K562 (cell line): ENCODE measurements at regions not wholly inside any gene's neighbourhood (a gene's known extent, or its start where the extent isn't known, plus 50 kb on each side); places are given as distances from the start of the nearest gene placed in this dataset.

ENCODE experiments used
- ATAC-seq: fragments of 200-7000 bp; cut with Tn5 transposase; 3 replicates; pipeline ENCODE4 v1.9.1; 2020; ENCODE audit warnings: moderate library complexity
- BruUV-seq: library from RNA; stranded (reverse); fragments of 400-500 nt; replicated peaks from 2 replicates; lab custom pipeline; 2021; lab: Mats Ljungman, UMichigan
- CTCF ChIA-PET: fragments of 300-600 bp; formaldehyde crosslinking; extraction: SDS; loops from one replicate; lab custom pipeline; 2021; ENCODE audit warnings: low intra/inter-chr PET ratio; lab: Yijun Ruan, JAX
- POLR2A ChIA-PET: fragments of 300-600, 350-650 bp; sonication (Branson Sonifier 250); formaldehyde crosslinking; extraction: SDS; loops from one replicate; lab custom pipeline; 2021; ENCODE audit warnings: antibody characterized with exemption, inconsistent platforms; lab: Yijun Ruan, JAX
- DNase-seq, 4 experiments: peaks; one replicate each; pipeline versions ENCODE4 v3.0.0 to v3.0.0-alpha.2; 2011 to 2018; ENCODE audit warnings: low spot score in 3 of 4, mixed read lengths in 3 of 4; ENCODE audit errors: extremely low read depth in 1 of 4
- FAIRE-seq: peaks from 2 replicates; lab custom pipeline; 2011; peaks lifted over from hg19 to GRCh38; lab: Jason Lieb, UNC
- H2AFZ ChIP-seq: 2 replicates; pipeline ENCODE4 v1.6.0; 2011; ENCODE audit warnings: low read depth, low read length, control low read depth, inconsistent platforms
- H3K27ac ChIP-seq: fragments of 200-600 bp; 3 replicates; pipeline ENCODE4 v1.8.0; 2011; ENCODE audit warnings: low read depth, mild to moderate bottlenecking, control low read depth, inconsistent platforms, low read length, moderate library complexity, mixed read lengths; ENCODE audit errors: extremely low read depth
- H3K27me3 ChIP-seq, 2 experiments: fragments of 300-600 bp in 1 of 2; 2 replicates in 1 of 2; 3 replicates in 1 of 2; pipeline versions ENCODE4 v1.6.0 to v1.8.0; 2011; ENCODE audit warnings: inconsistent platforms in 2 of 2, low read length in 2 of 2, mild to moderate bottlenecking in 1 of 2, mixed read lengths in 1 of 2, moderate library complexity in 1 of 2; ENCODE audit not compliant: control insufficient read depth in 2 of 2, insufficient read depth in 2 of 2
- H3K36me3 ChIP-seq: fragments of 300-600 bp; 3 replicates; pipeline ENCODE4 v1.8.0; 2011; ENCODE audit warnings: mild to moderate bottlenecking, low read length, inconsistent platforms; ENCODE audit not compliant: control insufficient read depth, insufficient read depth
- H3K4me1 ChIP-seq, 2 experiments: fragments of 200-600 bp in 1 of 2; replicated peaks in 1 of 2; 2 replicates in 1 of 2; 3 replicates in 1 of 2; pipeline versions ENCODE4 v1.5.1 to v1.8.0; 2011; ENCODE audit warnings: inconsistent platforms in 2 of 2, low read length in 2 of 2, mild to moderate bottlenecking in 1 of 2, mixed read lengths in 1 of 2, moderate library complexity in 1 of 2; ENCODE audit not compliant: control insufficient read depth in 2 of 2, insufficient read depth in 2 of 2
- H3K4me2 ChIP-seq: 2 replicates; pipeline ENCODE4 v1.6.1; 2011; ENCODE audit warnings: low read length, control low read depth, inconsistent platforms, mixed read lengths; ENCODE audit not compliant: insufficient read depth
- H3K4me3 ChIP-seq: fragments of 200-600 bp; sonication (generic), shearing (Covaris generic); 2 replicates; pipeline ENCODE4 v1.5.1; 2016; ENCODE audit warnings: control low read depth, inconsistent platforms
- H3K79me2 ChIP-seq: fragments of 200-600 bp; 3 replicates; pipeline ENCODE4 v1.8.0; 2011; ENCODE audit warnings: low read length, inconsistent platforms; ENCODE audit not compliant: control insufficient read depth, insufficient read depth
- H3K9ac ChIP-seq, 2 experiments: 2 replicates each; pipeline versions ENCODE4 v1.6.0 to v1.6.1; 2011; ENCODE audit warnings: low read depth in 2 of 2, low read length in 2 of 2, control low read depth in 1 of 2, inconsistent platforms in 1 of 2, mild to moderate bottlenecking in 1 of 2, mixed read lengths in 1 of 2; ENCODE audit not compliant: insufficient read depth in 1 of 2
- H3K9me1 ChIP-seq: one replicate; pipeline ENCODE4 v1.6.0; 2011; ENCODE audit warnings: inconsistent platforms, mild to moderate bottlenecking, low read length, moderate library complexity; ENCODE audit not compliant: control insufficient read depth, insufficient read depth
- H3K9me3 ChIP-seq: replicated peaks from 2 replicates; pipeline ENCODE4 v1.5.1; 2011; ENCODE audit warnings: low read depth, low read length, inconsistent platforms; ENCODE audit not compliant: control insufficient read depth, insufficient read depth
- H4K20me1 ChIP-seq: replicated peaks from 2 replicates; pipeline ENCODE4 v1.6.1; 2011; ENCODE audit warnings: low read length, inconsistent platforms, mixed read lengths; ENCODE audit not compliant: control insufficient read depth, insufficient read depth
- CBX5 ChIP-seq: IDR thresholded peaks from 2 replicates; pipeline ENCODE4 v1.6.1; 2014; ENCODE audit warnings: low read depth, borderline replicate concordance
- FOXK2 ChIP-seq, 2 experiments: fragments of 450-650 bp; IDR thresholded peaks in 1 of 2; conservative IDR thresholded peaks in 1 of 2; 2 replicates each; pipeline ENCODE4 v1.6.1; 2016; ENCODE audit warnings: low read depth in 2 of 2, mild to moderate bottlenecking in 1 of 2
- KAT2B ChIP-seq: IDR thresholded peaks from one replicate; pipeline ENCODE4 v1.6.1; 2012; ENCODE audit warnings: low read depth, mild to moderate bottlenecking, control low read depth, inconsistent platforms, low read length, moderate library complexity
- MYNN ChIP-seq, 2 experiments: sonication (generic); formaldehyde crosslinking in 1 of 2; IDR thresholded peaks; 2 replicates each; pipeline versions ENCODE4 v1.5.0 to v1.6.1; 2016 to 2020; ENCODE audit warnings: antibody characterized with exemption in 1 of 2, missing genetic modification reagents in 1 of 2
- POLR2H ChIP-seq: IDR thresholded peaks from 2 replicates; pipeline ENCODE4 v1.6.1; 2016; ENCODE audit warnings: missing genetic modification characterization, low read depth, mild to moderate bottlenecking, control low read depth, missing compliant biosample characterization, moderate library complexity
- WGBS: fragments of 100-300 bp; shearing (Covaris generic); methylation state at CpG from one replicate; pipeline ENCODE4 v1.1.6; 2016; ENCODE audit warnings: low coverage, mixed read lengths; ENCODE audit not compliant: insufficient coverage; ENCODE audit errors: missing lambda C conversion rate; 5-methylcytosine and 5-hydroxymethylcytosine counted together
- in situ Hi-C: fragments of 300-500 bp; cut with MboI; formaldehyde crosslinking; loops from 4 replicates; pipeline ENCODE4 v1.15.0; 2018; ENCODE audit warnings: inconsistent platforms, mixed read lengths
- intact Hi-C: fragments of 100-400 bp; cut with micrococcal nuclease; formaldehyde crosslinking; loops from 2 replicates; pipeline ENCODE4 v1.14.2; 2022
- TF ChIP-seq, protein P1 (sequence below): fragments of 150-350 bp; conservative IDR thresholded peaks from 2 replicates; pipeline ENCODE4 v1.6.1; 2014; ENCODE audit warnings: low read length

DNA sequence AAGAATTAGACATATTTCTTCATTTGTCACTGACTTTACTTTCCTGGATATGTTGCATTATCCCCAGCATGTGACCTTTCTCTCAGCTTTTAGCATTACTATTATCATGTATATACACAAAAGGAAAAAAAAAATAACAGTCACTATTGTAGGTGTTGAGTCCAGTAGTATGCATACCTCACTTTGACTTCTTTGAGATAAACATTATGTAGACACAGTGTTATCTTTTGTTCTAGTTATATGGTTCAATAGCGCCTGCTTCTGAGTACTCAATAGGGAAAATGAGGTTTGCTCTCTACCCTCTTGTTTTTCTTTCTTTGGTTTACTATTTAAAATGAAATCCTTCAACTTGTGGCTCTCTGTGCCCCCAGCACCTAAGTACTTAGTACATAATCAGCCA is 409.6 kb upstream of the PKN2 start:
- FAIRE-seq, result no peak
- in situ Hi-C loops, result no loop called here
- ATAC-seq, result no peak

More for the DNA sequence above, 409.6 kb upstream of the PKN2 start:
- no peaks in the 10 kb centered on the region for H3K9me3 ChIP-seq
- CTCF ChIA-PET, result interaction anchor here (0.7 kb wide), 1 partner anchor 486 kb away, joined by 3 read pairs; no protein-coding TSS in a partner anchor
- no peaks in the 10 kb centered on the region for H3K4me1 ChIP-seq
- DNase-seq, result no peak
- H3K36me3 ChIP-seq, result no peaks in the 10 kb centered on the region
- no TSS peak for BruUV-seq
- H2AFZ ChIP-seq, result no peak overlapping the region
- TF ChIP-seq FOXK2 (conservative IDR thresholded peaks at IDR 0.05 in 1 of 2, IDR thresholded peaks at IDR 0.05 in 1 of 2; ENCODE audit: low read depth in 2 of 2), result no peak
- TF ChIP-seq, protein P1, sequence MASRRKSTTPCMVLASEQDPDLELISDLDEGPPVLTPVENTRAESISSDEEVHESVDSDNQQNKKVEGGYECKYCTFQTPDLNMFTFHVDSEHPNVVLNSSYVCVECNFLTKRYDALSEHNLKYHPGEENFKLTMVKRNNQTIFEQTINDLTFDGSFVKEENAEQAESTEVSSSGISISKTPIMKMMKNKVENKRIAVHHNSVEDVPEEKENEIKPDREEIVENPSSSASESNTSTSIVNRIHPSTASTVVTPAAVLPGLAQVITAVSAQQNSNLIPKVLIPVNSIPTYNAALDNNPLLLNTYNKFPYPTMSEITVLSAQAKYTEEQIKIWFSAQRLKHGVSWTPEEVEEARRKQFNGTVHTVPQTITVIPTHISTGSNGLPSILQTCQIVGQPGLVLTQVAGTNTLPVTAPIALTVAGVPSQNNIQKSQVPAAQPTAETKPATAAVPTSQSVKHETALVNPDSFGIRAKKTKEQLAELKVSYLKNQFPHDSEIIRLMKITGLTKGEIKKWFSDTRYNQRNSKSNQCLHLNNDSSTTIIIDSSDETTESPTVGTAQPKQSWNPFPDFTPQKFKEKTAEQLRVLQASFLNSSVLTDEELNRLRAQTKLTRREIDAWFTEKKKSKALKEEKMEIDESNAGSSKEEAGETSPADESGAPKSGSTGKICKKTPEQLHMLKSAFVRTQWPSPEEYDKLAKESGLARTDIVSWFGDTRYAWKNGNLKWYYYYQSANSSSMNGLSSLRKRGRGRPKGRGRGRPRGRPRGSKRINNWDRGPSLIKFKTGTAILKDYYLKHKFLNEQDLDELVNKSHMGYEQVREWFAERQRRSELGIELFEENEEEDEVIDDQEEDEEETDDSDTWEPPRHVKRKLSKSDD, result no peak
- no peak for TF ChIP-seq CBX5
- TF ChIP-seq MYNN (IDR thresholded peaks at IDR 0.05), result no peak
- TF ChIP-seq MYNN (CRISPR knock-in tag; IDR thresholded peaks at IDR 0.05), result no peak
- no peak for TF ChIP-seq POLR2H (tag)
- no peak for TF ChIP-seq KAT2B
- H3K4me3 ChIP-seq, result no peak overlapping the region
- H3K9me1 ChIP-seq, result no peaks in the 10 kb centered on the region
- H3K27ac ChIP-seq, result no peak overlapping the region
- H3K27me3 ChIP-seq, result no peaks in the 10 kb centered on the region
- H3K9ac ChIP-seq, result no peak overlapping the region
- no peaks in the 10 kb centered on the region for H4K20me1 ChIP-seq
- WGBS, result 0% methylated on average over 1 of the region's 1 CpG
- intact Hi-C loops, result no loop called here
- no peaks in the 10 kb centered on the region for H3K79me2 ChIP-seq
- POLR2A ChIA-PET, result no interaction called here
- H3K4me2 ChIP-seq, result no peak overlapping the region
